Neural progenitor cell (in vitro differentiated cells): ENCODE measurements at regions not wholly inside any gene's neighbourhood (a gene's known extent, or its start where the extent isn't known, plus 50 kb on each side); places are given as distances from the start of the nearest gene placed in this dataset.

Source experiments
- DNase-seq: peaks from one replicate; pipeline ENCODE4 v3.0.0-alpha.2; 2016; ENCODE audit warnings: low spot score
- H2AFZ ChIP-seq: fragments of 200-600 bp; sonication (generic); replicated peaks from 2 replicates; pipeline ENCODE4 v1.6.1; 2016; ENCODE audit warnings: antibody characterized with exemption
- H3F3A ChIP-seq: fragments of 200-600 bp; sonication (generic); 2 replicates; pipeline ENCODE4 v1.6.1; 2016; ENCODE audit warnings: antibody characterized with exemption, low read depth
- H3K27ac ChIP-seq: fragments of 200-600 bp; sonication (generic); 2 replicates; pipeline ENCODE4 v1.5.1; 2016; ENCODE audit warnings: mild to moderate bottlenecking
- H3K27me3 ChIP-seq: fragments of 200-600 bp; sonication (generic); 2 replicates; pipeline ENCODE4 v1.6.1; 2016; ENCODE audit warnings: mild to moderate bottlenecking, moderate library complexity
- H3K36me3 ChIP-seq: fragments of 200-600 bp; sonication (generic); 2 replicates; pipeline ENCODE4 v1.5.1; 2016
- H3K4me1 ChIP-seq: fragments of 200-600 bp; sonication (generic); 2 replicates; pipeline ENCODE4 v1.6.1; 2016; ENCODE audit warnings: mixed run types
- H3K4me2 ChIP-seq: fragments of 200-600 bp; sonication (generic); 2 replicates; pipeline ENCODE4 v1.6.1; 2016
- H3K4me3 ChIP-seq: fragments of 200-600 bp; sonication (generic); 2 replicates; pipeline ENCODE4 v1.5.1; 2016
- H3K79me2 ChIP-seq: fragments of 200-600 bp; sonication (generic); 2 replicates; pipeline ENCODE4 v1.6.1; 2016; ENCODE audit warnings: low read depth
- H3K9ac ChIP-seq: fragments of 200-600 bp; sonication (generic); 2 replicates; pipeline ENCODE4 v1.6.1; 2016
- H3K9me3 ChIP-seq: fragments of 200-600 bp; sonication (generic); 2 replicates; pipeline ENCODE4 v1.5.1; 2016; ENCODE audit warnings: low read depth
- H4K20me1 ChIP-seq: fragments of 200-600 bp; sonication (generic); 2 replicates; pipeline ENCODE4 v1.6.1; 2016; ENCODE audit warnings: low read depth
- H3K27ac Mint-ChIP-seq: 3 replicates; pipeline ENCODE4 v1.8.0; 2021; ENCODE audit warnings: mixed read lengths
- H3K27me3 Mint-ChIP-seq: 2 replicates; pipeline ENCODE4 v1.8.0; 2022; ENCODE audit warnings: low read depth, mild to moderate bottlenecking, inconsistent platforms, moderate library complexity, mixed read lengths; ENCODE audit not compliant: insufficient read depth
- H3K36me3 Mint-ChIP-seq: 3 replicates; pipeline ENCODE4 v1.8.0; 2021; ENCODE audit warnings: mixed read lengths
- H3K4me1 Mint-ChIP-seq: 3 replicates; pipeline ENCODE4 v1.8.0; 2021; ENCODE audit warnings: mixed read lengths
- H3K4me3 Mint-ChIP-seq: 3 replicates; pipeline ENCODE4 v1.8.0; 2021; ENCODE audit warnings: mild to moderate bottlenecking, moderate library complexity, mixed read lengths
- H3K9me3 Mint-ChIP-seq: 3 replicates; pipeline ENCODE4 v1.8.0; 2020; ENCODE audit warnings: mixed read lengths
- CTCF ChIP-seq: fragments of 200-600 bp; sonication (generic); IDR thresholded peaks from 2 replicates; pipeline ENCODE4 v1.5.1; 2017; ENCODE audit warnings: antibody characterized with exemption, mild to moderate bottlenecking
- EZH2 ChIP-seq: fragments of 200-600 bp; sonication (generic); IDR thresholded peaks from 2 replicates; pipeline ENCODE4 v1.6.1; 2017; ENCODE audit warnings: antibody characterized with exemption, mild to moderate bottlenecking, moderate library complexity
- EZH2phosphoT487 ChIP-seq: fragments of 200-600 bp; sonication (generic); IDR thresholded peaks from 2 replicates; pipeline ENCODE4 v1.6.1; 2017; ENCODE audit warnings: antibody characterized with exemption

- no peaks in the 10 kb centered on the region for H3F3A ChIP-seq
- Mint-ChIP-seq H3K36me3 (no peaks in the 10 kb centered on the region), H3K9me3 (peaks cover 12% of the 10 kb centered on the region), H3K27me3 (peaks cover 7% of the 10 kb centered on the region), H3K4me1 (no peaks in the 10 kb centered on the region), H3K27ac (no peak overlapping the region), H3K4me3 (no peak overlapping the region)
- no peaks in the 10 kb centered on the region for H3K9me3 ChIP-seq
- no peak overlapping the region for H3K9ac ChIP-seq
- H3K4me2 ChIP-seq, result no peak overlapping the region
- H3K27me3 ChIP-seq, result no peaks in the 10 kb centered on the region
- no peak overlapping the region for H2AFZ ChIP-seq
- no peaks in the 10 kb centered on the region for H3K4me1 ChIP-seq
- H4K20me1 ChIP-seq, result no peaks in the 10 kb centered on the region
- H3K79me2 ChIP-seq, result no peaks in the 10 kb centered on the region
- H3K4me3 ChIP-seq, result no peak overlapping the region
- H3K36me3 ChIP-seq, result no peaks in the 10 kb centered on the region
- DNase-seq, result no peak
- H3K27ac ChIP-seq, result no peak overlapping the region
- no peak for TF ChIP-seq EZH2
- no peak for TF ChIP-seq EZH2phosphoT487
- no peak for TF ChIP-seq CTCF
Measured at GRCh38 chr2:160687629-160688028, 194.0 kb upstream of the RBMS1 start.

- no peak overlapping the region for H3K27ac ChIP-seq
- no peaks in the 10 kb centered on the region for H3K9me3 ChIP-seq
- H3K4me3 ChIP-seq, result no peak overlapping the region
- TF ChIP-seq CTCF, result no peak
- TF ChIP-seq EZH2, result no peak
- TF ChIP-seq EZH2phosphoT487, result no peak
- no peaks in the 10 kb centered on the region for H3K27me3 ChIP-seq
- no peak overlapping the region for H3K27ac Mint-ChIP-seq
- no peaks in the 10 kb centered on the region for H3K36me3 ChIP-seq
- DNase-seq, result no peak
- no peak overlapping the region for H2AFZ ChIP-seq
- H3K4me3 Mint-ChIP-seq, result no peak overlapping the region
- H3K4me1 ChIP-seq, result no peaks in the 10 kb centered on the region
- peaks cover 7% of the 10 kb centered on the region for H3K9me3 Mint-ChIP-seq
- H3K79me2 ChIP-seq, result no peaks in the 10 kb centered on the region
- H3K27me3 Mint-ChIP-seq, result peaks cover 5% of the 10 kb centered on the region
- no peaks in the 10 kb centered on the region for H4K20me1 ChIP-seq
- H3K9ac ChIP-seq, result no peak overlapping the region
- no peaks in the 10 kb centered on the region for H3F3A ChIP-seq
- no peaks in the 10 kb centered on the region for H3K36me3 Mint-ChIP-seq
- no peaks in the 10 kb centered on the region for H3K4me1 Mint-ChIP-seq
- H3K4me2 ChIP-seq, result no peak overlapping the region
Measured at GRCh38 chr2:160689441-160689840, 195.8 kb upstream of the RBMS1 start.

GRCh38 chr2:160694221-160694620 lies 200.6 kb upstream of the RBMS1 start:
- H2AFZ ChIP-seq, result no peak overlapping the region
- no peaks in the 10 kb centered on the region for H3K36me3 ChIP-seq
- no peaks in the 10 kb centered on the region for H3K79me2 ChIP-seq
- H3K27me3 ChIP-seq, result no peaks in the 10 kb centered on the region
- no peaks in the 10 kb centered on the region for H3K9me3 ChIP-seq
- H4K20me1 ChIP-seq, result no peaks in the 10 kb centered on the region
- Mint-ChIP-seq H3K27me3 (peaks cover 4% of the 10 kb centered on the region), H3K9me3 (peaks cover 7% of the 10 kb centered on the region), H3K4me1 (no peaks in the 10 kb centered on the region), H3K4me3 (no peak overlapping the region), H3K27ac (no peak overlapping the region), H3K36me3 (no peaks in the 10 kb centered on the region)
- no peak overlapping the region for H3K9ac ChIP-seq
- no peak overlapping the region for H3K4me3 ChIP-seq
- DNase-seq, result no peak
- H3K27ac ChIP-seq, result no peak overlapping the region
- TF ChIP-seq EZH2, result no peak
- TF ChIP-seq CTCF, result no peak
- no peak for TF ChIP-seq EZH2phosphoT487
- H3K4me1 ChIP-seq, result no peaks in the 10 kb centered on the region
- H3K4me2 ChIP-seq, result no peak overlapping the region
- no peaks in the 10 kb centered on the region for H3F3A ChIP-seq

- no peaks in the 10 kb centered on the region for H3F3A ChIP-seq
- Mint-ChIP-seq H3K4me3 (no peak overlapping the region), H3K36me3 (no peaks in the 10 kb centered on the region), H3K9me3 (peaks cover 7% of the 10 kb centered on the region), H3K27ac (no peak overlapping the region), H3K4me1 (no peaks in the 10 kb centered on the region), H3K27me3 (peaks cover 4% of the 10 kb centered on the region)
- no peak overlapping the region for H3K4me3 ChIP-seq
- H3K27ac ChIP-seq, result no peak overlapping the region
- no peak for TF ChIP-seq CTCF
- TF ChIP-seq EZH2, result no peak
- TF ChIP-seq EZH2phosphoT487, result no peak
- no peak for DNase-seq
- no peaks in the 10 kb centered on the region for H3K79me2 ChIP-seq
- H2AFZ ChIP-seq, result no peak overlapping the region
- H3K4me1 ChIP-seq, result no peaks in the 10 kb centered on the region
- H3K4me2 ChIP-seq, result no peak overlapping the region
- H3K9me3 ChIP-seq, result no peaks in the 10 kb centered on the region
- no peak overlapping the region for H3K9ac ChIP-seq
- no peaks in the 10 kb centered on the region for H3K36me3 ChIP-seq
- no peaks in the 10 kb centered on the region for H4K20me1 ChIP-seq
- H3K27me3 ChIP-seq, result no peaks in the 10 kb centered on the region
Measured at GRCh38 chr2:160694631-160695030, 201.0 kb upstream of the RBMS1 start.
